K562 (cell line): ENCODE measurements at regions not wholly inside any gene's neighbourhood (a gene's known extent, or its start where the extent isn't known, plus 50 kb on each side); places are given as distances from the start of the nearest gene placed in this dataset.

Experiments
- CTCF ChIP-seq, 3 experiments: IDR thresholded peaks in 2 of 3; conservative IDR thresholded peaks in 1 of 3; 2 replicates each; pipeline ENCODE4 v1.5.1; 2011 to 2012; ENCODE audit warnings: low read length in 3 of 3, mild to moderate bottlenecking in 3 of 3, control low read depth in 2 of 3, improper control_type of control experiment in 1 of 3, inconsistent platforms in 1 of 3, low read depth in 1 of 3, mixed read lengths in 1 of 3, moderate library complexity in 1 of 3; ENCODE audit not compliant: insufficient read depth in 2 of 3
- CUX1 ChIP-seq: fragments of 200-800 bp; sonication (Bioruptor generic); IDR thresholded peaks from 2 replicates; pipeline ENCODE4 v1.6.1; 2016; ENCODE audit warnings: missing genetic modification characterization, missing compliant biosample characterization
- HDAC6 ChIP-seq: IDR thresholded peaks from 2 replicates; pipeline ENCODE4 v1.6.1; 2012; ENCODE audit warnings: low read depth, mild to moderate bottlenecking, control low read depth, inconsistent platforms, low read length, moderate library complexity
- JUN ChIP-seq, 2 experiments: sonication (generic) in 1 of 2; formaldehyde crosslinking in 1 of 2; IDR thresholded peaks; 2 replicates each; pipeline versions ENCODE4 v1.6.1 to v1.8.0; 2012 to 2022; ENCODE audit warnings: borderline replicate concordance in 2 of 2, mild to moderate bottlenecking in 2 of 2, improper control_type of control experiment in 1 of 2, low read depth in 1 of 2, low read length in 1 of 2, missing genetic modification reagents in 1 of 2
- POLR2A ChIP-seq: fragments of 450-650 bp; conservative IDR thresholded peaks from 2 replicates; pipeline ENCODE4 v1.6.1; 2016
- POLR2AphosphoS5 ChIP-seq: IDR thresholded peaks from 2 replicates; pipeline ENCODE4 v1.6.1; 2011; ENCODE audit warnings: mild to moderate bottlenecking, low read depth, low read length, moderate library complexity; ENCODE audit not compliant: control insufficient read depth, insufficient read depth
- POU5F1 ChIP-seq: fragments of 150-350 bp; IDR thresholded peaks from 2 replicates; pipeline ENCODE4 v1.6.1; 2014; ENCODE audit warnings: borderline replicate concordance, low read length, low read depth, mild to moderate bottlenecking; ENCODE audit not compliant: partially characterized antibody

GRCh38 chrX:7215842-7216241, 67.9 kb upstream of the PUDP start:
- TF ChIP-seq POLR2A (no peak), CUX1 (no peak), POLR2AphosphoS5 (no peak), JUN (IDR thresholded peaks at IDR 0.05; ENCODE audit: borderline replicate concordance, low read depth, low read length) (no peak), JUN (CRISPR knock-in tag; IDR thresholded peaks at IDR 0.05; ENCODE audit: borderline replicate concordance) (no peak), CTCF (IDR thresholded peaks at IDR 0.05 in 2 of 3, conservative IDR thresholded peaks at IDR 0.05 in 1 of 3; ENCODE audit: insufficient read depth in 2 of 3, low read depth in 1 of 3, low read length in 3 of 3) (no peak), POU5F1 (no peak), HDAC6 (no peak)
